GM21723 (cell line): ENCODE measurements at regions not wholly inside any gene's neighbourhood (a gene's known extent, or its start where the extent isn't known, plus 50 kb on each side); places are given as distances from the start of the nearest gene placed in this dataset.

Source experiments
- ATAC-seq: cut with Tn5 transposase; IDR thresholded peaks from one replicate; pipeline ENCODE4 v1.9.1; 2021; ENCODE audit warnings: mild to moderate bottlenecking, moderate library complexity; ENCODE audit not compliant: unreplicated experiment

DNA sequence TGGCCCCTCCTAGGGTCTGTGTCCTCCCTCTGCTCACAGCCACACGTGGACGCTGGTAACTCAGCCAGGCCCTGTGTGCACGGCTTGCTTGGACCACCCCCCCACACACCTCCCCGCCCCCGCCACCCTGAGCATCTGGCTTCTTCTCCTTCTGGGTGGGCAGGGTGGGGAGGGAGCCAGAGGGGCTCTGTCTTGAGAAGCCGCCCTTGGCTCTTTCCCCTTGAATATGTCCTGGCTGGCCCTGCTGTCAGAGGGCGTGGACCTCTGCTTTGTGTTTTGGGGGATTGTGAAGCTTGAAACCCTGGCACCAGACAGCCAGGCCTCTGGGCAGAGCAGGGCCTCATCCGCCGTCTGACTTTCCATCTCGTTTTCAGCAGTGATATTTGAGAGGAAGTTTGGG is 72.1 kb downstream of the GLI2 start:
- ATAC-seq, result no peak

DNA sequence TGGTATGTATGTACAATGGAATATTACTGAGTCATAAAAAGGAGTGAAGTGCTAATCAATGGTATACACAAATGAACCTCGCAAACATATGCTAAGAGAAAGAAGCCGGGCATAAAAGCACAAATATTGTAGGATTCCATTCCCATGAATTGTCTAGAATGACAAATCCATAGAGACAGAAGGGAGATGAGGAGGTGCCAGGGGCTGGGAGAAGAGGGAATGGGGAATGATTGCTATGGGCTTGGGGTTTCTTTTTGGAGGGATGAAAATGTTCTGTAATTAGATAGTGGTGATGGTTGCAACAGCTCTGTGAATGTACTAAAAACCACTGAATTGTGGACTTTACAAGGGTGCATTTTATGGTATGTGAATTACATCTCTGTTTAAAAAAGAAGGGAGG is 73.5 kb downstream of the GLI2 start:
- no peak for ATAC-seq

DNA sequence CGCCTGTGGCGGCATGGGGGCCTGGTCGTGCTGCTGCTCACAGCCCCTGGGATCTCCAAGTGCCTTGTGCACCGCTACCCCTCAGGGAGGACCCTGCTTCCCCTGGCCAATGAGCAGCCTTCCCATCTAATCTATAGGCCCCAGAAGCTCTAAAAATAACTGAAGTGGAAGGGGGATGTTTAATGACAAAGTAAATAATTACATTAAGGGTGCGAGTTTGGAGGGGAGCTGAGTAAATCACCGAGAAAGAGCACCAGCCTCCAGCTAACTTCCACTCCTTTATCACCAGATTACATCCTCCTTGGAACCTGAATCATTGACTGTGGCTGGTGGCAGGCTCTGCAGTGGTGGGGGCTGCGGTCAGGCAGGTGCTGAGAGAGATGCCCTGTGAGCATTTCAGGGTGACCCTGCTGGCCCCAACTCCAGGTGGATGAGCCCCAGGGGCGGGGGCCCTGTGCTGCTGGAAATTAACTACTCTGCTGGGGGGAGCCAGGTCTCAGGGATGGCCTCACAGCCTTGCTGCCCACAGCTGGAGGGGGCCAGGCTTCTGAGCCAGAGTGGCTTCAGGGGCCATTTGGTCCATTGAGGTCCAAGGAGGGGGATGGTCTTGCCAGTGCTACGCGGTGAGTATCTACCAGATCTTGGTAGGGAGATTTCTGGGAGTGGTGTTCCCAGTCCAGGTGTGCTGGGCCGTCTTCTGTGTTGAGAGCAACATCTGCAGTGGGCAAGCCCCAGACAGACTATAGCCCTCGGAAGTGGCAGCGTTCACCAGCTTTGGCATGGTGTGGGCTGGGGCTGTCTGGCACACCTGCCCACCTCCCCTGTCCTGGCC is 74.2 kb downstream of the GLI2 start:
- no peak for ATAC-seq

DNA sequence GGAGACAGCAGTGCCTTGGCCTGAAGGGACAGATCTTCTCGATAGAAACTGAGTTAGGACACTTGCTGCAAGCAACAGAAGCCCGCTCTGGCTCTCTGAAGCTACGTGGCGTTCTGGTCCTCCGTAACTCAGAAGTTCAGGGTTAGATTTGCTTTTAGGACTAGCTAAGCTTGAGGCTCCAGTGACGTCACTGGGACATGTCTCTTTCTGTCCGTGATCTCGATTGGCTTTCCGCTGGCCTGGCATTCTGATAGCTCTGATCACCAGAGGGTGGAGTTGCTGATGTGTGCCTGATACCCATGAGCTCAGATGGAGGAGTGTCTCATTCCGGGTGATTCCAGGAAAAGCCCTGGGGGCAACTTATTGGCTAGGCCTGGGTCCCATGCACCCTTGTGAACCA is 75.0 kb downstream of the GLI2 start:
- ATAC-seq, result no peak

DNA sequence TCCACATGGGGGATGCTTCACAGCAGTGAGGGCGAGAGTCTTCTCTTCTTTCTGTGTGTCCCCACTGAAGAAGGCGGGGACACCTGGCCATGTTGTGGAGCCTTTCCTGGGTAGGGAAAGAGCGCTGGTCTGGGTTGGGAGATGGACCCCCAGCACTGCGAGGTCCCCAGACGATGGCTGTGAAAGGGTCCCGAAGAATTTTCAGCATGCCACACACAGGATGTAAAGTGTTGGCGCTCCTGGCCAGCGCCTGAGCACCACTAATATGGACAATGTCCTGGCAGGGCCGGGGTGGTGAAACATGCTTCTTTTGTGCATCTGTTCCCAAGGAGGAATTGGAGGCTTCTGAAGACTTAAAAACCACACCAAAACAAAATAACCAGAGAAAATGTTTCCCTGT is 77.2 kb downstream of the GLI2 start:
- no peak for ATAC-seq

DNA sequence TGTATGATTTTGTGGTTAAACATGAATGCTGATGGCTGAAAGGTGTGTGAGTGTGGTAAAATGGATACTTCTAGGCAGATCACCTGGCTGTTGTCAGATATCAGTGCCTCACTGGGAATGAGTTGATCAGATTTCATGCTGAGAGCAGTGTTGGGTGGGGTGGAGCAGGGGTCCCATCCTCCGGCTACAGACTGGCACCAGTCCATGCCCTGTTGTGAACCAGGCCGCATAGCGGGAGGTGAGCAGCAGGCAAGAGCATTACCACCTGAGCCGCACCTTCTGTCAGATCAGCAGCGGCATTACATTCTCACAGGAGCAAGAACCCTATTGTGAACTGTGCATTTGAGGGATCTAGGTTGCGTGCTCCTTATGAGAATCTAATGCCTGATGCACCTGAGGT is 78.7 kb downstream of the GLI2 start:
- no peak for ATAC-seq

DNA sequence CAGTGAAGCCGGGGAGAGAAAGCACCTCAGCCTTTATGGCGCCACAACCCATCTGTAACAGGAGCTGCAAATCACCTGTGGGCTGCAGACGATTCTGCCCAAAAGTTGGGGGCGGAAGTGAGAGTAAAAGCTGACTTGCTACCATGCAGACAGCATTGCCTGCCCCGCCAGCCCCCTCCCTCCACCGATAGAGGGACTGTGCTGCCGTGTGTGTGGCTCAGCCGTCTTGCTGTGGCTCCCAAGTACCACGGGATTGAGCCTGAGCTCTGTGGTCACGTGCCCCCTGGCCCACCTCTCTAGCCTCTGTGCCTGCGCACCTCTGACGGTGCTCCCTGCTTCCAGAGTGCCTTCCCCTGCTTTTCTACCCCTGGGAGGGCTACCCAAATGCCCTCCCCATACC is 79.6 kb downstream of the GLI2 start:
- ATAC-seq, result no peak

DNA sequence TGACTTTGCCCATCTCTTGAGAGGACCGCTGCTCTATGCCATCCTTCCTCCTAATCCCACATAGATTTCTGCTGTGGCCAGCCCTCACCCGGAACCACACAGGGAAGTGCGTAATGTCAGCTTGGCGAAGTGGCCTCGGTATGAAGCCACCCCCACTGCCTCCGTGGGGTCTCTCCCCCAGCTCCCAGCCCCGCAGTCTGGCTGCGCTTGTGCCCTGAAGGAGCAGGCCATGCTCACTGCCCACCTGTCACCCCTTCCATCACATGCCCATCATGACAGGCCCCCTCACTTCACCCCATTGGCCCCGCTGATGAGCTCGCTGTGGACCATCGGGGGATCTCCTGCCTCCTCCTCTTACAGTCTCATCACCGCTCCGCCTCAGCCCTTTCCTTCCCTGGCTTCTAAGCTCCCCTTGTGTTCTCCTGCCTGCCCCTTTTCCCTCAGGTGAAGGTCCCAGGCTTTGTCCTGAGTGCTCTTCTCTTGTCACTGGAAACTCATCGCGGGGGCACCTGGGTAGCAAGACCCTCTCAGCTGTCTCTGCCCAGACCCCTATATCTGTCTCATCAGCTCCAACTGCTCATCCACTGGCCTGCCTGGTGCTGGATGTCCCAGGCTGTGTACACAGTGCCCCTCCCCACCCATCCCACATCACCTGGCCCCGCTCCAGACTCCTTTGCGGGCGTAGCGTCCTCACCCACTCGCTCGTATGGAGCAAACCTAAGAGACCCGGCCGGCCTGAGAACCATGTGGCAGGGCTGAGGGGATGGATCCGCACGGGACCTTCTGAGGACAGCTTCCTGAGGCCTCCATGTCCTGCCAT is 81.7 kb downstream of the GLI2 start:
- no peak for ATAC-seq

DNA sequence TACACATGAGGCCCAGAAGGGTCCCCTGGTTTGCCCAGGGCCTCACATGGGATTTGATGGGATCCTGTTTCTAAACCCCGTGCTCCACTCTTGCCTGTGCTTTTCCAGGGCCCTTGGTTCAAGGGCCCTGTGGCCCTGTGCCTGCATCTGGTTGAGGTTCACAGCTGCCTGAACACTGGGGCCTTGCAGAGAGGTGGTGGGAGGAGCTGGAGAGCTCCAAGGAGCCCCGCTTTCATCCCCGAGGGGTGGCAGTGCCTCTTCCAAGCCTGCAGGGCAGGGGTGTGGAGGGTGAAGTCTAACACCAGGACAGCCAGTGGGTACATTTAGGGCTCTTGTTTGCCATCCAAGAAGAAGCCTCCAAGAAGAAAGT is 82.3 kb downstream of the GLI2 start:
- ATAC-seq, result no peak

DNA sequence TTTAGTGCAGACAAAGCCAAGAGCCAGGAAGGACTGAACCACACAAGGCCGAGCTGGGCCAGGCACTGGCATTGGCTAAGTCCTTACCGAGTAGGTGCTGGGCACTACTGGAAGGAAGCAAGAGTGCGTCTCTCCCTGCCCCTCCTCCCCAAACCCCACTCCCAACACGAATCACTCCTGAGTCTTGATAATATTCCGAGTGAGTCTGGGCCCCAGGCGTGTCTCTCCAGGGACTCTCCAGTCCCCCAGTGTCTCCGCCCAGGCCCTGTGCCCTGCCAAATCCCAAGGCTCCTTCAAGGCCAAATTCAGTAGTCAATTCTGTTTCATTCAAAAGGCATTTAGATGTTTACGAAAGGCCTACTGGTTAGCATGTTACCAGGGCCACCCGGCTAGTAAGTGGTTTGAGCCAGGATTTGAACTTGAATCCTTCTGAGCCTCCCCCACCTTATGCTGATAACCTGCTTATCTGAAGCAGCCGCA is 82.8 kb downstream of the GLI2 start:
- no peak for ATAC-seq

DNA sequence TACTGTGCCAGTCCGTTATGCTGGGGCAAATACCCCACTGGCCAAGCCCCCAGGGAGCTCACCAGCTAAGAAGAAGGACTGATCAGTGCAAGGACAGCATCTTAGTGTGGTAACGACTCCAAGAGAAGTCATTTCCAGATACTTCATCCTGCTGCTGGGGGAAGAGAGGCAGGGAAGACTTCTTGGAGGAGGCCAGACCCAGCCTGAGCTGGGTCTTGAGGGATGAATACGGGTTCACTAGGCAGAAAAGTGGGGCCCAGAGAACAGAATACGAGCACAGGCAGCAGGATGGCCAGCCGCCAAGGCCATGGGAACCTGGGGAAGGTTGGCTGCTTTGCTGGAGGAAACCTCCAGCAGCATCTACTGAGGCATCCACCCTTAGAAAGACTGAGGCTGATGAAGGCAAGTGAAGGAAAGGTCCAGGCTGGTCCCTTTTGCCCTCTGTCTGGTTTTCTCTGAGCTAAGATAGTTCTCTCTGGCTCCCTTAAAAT is 84.1 kb downstream of the GLI2 start:
- no peak for ATAC-seq

DNA sequence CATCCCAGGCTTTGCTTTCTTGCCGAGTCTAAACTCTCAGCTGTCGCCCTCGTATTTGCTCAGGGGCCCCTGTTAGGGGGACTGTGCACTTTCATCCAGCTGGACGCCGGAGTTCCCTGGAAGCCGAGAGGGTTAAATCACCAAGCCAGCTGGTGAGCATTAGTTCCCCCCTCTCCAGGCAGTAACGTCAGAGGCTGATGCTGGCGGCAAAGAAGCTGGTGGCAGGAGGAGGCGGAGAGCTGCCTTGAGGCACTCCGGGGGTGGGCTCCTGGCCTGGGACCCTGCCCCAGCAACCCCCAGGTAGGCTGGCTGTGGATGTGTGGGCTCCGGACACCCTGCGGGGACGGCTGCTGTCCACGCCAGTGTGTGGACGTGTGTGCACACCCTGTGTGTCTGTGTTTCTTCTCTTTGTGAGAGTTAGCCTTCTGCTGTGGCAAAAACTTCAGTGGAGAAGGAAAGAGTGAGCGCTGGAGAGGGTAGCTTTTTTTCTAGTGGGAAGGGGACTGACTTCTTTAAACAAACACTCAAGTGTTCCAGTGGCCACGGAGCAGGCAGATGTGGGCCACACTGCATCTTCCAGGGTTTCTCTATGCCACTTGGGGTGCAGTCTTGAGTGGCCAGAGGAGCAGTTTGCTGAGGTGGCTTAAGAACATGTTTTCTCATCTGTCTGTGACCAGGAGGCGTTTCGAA is 84.7 kb downstream of the GLI2 start:
- no peak for ATAC-seq

DNA sequence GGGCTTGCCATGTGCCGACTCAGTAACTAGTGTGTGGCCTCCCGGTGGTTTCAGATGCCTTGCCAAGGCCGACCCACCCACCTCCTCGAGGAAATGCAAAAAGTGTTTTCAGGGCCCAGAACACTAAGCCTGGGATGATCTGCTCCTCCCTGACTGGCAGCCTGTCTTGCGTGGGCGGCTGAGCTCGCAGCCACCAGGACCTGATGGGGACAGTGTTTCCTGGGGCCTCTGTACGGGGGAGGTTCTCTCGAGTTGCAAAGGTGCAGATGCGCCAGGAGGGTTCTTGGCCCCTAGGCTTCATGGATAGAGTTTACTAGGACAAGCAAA is 85.2 kb downstream of the GLI2 start:
- no peak for ATAC-seq

DNA sequence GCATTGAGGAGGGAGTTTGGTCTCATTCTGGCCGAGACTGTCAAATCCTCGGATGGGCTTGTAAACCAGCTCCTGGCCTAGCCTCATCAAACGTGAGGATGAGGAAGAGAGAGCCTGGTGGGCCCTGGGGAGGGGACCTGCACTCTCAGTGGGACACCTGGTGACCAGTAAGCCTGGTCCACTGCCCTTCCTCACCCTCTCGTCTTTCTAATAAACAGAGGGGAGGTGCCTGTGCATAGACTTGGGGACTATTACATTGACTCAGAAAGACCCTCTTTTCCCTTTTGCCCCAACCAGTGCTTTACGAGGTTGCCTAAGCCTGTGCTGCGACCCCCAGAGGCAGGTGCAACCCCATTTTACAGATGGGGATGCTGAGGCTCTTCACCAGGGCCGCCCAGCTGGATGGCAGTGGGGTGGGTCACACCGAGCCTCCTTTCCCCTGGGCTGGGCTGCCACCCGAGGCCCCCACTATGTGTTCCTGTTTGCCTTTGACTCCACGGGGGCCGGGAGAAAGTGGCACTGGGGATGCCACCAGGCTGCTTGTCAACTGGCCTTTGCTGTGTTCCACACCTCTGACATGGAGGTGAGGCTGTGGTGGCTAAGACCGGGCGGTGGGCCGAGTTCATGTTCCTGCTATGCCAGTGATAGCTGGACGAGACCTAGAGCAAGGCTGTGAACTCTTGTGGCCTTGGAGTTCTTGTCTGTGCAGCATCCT is 85.9 kb downstream of the GLI2 start:
- ATAC-seq, result no peak

DNA sequence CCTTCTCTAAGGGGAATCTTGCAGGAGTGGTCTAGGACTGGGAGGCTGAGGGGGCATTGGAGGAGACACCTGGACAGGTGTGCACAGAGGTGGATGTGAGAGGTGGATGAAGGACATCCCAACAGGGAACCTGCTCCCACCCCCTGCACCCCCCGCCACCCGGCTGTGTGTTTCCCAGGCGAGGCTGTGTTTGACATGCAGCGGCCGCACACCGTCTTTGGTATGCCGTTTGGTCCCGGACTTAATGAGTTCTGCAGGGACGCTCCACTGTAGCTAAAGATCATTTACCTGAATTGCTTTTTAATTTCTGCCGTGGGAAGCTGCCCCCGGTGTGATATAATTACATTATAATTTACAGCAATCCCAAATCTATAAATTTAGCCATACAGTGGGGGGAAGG is 87.3 kb downstream of the GLI2 start:
- no peak for ATAC-seq

DNA sequence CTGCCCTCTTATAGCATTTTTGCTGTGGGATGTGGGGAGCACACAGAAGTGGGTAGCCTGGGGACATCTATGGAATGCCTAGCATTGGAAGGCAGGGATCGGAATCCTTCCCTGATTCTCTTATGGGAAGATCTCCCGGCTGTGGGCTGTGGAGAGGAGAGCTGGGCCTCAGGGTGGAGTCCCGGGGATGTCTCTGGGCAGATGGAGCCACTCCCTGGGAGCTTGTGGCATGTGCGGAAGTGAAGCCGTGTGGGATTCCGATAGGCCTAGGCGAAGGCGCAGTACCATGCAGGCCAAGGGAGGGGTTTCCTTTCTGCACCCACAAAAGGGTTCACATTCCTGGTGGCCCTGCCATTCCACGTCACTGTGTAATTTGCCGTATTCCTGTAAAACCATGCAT is 87.9 kb downstream of the GLI2 start:
- no peak for ATAC-seq

DNA sequence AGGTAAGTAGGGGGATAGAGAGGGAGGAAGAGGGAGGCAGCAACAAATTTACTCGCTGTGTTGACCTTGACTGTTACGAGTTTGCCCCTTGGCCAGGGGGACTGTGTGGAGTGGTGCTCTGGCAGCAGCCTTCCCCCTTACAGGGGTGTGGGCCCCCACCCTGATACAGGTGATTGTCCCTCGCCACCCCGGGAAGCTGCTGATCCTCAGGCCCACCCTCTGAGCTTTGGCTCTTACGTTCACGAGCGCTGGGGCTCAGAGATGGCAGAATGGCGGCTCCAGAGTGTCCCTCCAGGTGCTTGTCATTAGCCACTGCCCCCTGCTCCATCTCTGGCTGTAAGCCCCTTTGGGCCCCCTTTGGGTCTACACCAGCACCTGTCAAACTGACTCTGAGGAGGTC is 88.6 kb downstream of the GLI2 start:
- ATAC-seq, result no peak

DNA sequence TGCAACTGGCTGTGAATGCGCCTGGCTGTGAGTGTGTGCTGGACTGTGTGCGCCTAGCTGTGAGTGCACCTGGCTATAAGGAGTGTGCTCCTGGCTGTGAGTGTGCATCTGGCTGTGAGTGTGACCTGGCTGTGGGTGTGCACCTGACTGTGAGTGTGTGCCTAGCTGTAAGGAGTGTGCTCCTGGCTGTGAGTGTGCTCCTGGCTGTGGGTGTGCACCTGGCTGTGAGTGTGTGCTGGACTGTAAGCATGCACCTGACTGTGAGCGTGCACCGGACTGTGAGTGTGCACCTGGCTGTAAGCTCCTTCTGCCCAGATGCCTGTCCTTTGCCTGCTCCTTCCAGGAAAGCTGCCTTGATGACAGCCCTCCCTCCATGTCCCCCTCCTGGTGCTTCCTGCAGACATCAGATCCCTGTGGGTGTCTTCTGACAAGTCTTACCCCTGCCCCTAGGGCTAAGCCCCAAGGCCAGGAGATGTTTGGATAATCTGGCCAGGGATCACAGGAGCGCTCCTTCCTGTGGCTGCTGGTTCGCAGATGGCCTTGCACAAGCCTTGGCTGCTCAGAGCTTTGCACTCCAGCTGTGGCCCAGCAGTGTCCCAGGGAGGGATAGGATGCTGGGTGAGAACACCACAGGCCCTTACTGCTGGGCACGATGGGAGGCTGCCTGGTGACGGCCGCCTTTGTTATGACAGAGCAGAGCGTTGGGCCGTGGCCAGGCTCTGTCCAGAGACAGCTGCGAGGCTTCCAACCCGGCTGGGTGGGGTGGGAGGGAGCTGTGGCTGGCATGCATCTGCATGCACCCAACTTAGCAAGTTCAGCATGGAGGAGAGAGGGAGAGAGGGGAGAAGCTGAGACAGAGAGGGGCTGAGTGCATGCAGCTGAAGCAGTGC is 89.9 kb downstream of the GLI2 start:
- ATAC-seq, result no peak

DNA sequence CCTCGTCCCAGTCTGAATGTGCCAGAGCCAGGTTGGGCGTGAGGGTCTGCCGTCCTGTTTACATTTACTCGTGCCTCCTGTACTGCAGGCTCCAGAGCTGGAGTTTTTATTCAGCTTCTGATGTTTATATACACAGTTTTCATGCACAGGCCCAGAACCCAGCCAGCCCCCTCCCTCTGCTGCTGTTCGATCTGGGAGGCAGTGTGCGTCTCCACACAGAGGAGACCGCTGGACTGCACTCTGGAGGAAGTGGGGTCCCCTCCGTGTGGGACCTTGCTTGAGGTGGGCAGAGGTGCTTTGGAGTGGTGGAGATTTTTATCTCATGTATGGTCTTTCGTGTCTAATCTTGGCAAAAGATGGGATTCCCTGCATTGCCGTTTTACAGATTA is 90.6 kb downstream of the GLI2 start:
- no peak for ATAC-seq
